ENCODE measurements at regions not wholly inside any gene's neighbourhood (a gene's known extent, or its start where the extent isn't known, plus 50 kb on each side); places are given as distances from the start of the nearest gene placed in this dataset.

GRCh38 chr12:72201457-72201856 is 70.7 kb upstream of the TRHDE start:
- no peak for TF ChIP-seq CTCF (conservative IDR thresholded peaks at IDR 0.05 in 1 of 2, IDR thresholded peaks at IDR 0.05 in 1 of 2; ENCODE audit: extremely low read depth in 1 of 2, insufficient read depth in 1 of 2, low read depth in 1 of 2, low read length in 2 of 2)
- no peak for TF ChIP-seq EZH2 (IDR thresholded peaks at IDR 0.05; ENCODE audit: borderline replicate concordance, low read length)
